NCI-H345 treated with DMSO at 0.1 percent for 48 hours (cell line): ENCODE measurements at regions not wholly inside any gene's neighbourhood (a gene's known extent, or its start where the extent isn't known, plus 50 kb on each side); places are given as distances from the start of the nearest gene placed in this dataset.
A peak's percentile ranks its signal among the peaks of the same experiment; 100 is the strongest.

Experiments
- DNase-seq: peaks from one replicate; lab custom pipeline; 2025; ENCODE audit not compliant: unreplicated experiment; lab: John Stamatoyannopoulos, UW

DNA sequence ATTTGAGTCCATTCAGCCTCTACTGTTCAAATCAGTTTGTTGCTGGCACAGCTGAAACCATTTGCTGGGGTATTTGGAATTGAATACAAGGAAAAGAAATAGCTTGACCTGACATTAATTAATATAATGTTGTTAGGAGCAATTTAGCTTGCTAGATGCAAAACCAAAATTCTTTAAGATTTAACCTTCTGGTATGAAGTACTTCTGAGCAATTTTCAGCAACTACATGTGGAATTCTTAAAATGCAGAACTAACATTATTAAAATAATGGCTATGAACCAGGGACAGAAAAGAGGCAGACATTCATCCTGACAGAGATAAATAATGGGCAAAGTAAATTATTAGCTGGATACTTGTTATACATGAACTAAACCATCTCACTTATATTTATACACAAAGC, 160.0 kb upstream of the MIR17HG start:
- no peak for DNase-seq

GRCh38 chr13:91189506-91189905, 158.0 kb upstream of the MIR17HG start:
- DNase-seq: no peak

DNA sequence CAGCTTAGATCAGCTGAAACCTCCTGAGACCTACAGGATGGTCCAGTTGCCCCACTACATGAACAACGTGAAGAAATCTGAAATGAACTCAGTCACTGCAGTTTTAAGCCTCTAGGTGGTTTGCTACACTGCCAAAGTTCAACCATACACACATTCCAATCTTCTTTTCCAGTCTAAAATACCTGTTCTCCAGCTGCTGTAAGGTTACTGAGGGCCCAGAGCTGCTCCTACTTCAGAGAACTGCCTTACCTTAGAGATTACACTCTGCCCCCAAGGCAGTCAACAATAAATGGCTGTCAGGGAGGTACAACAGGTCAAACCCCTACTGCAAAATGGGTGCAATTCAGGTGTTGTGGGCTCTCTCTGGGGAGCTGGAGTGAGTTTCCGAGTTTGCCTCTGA, 154.1 kb upstream of the MIR17HG start:
- DNase-seq: no peak

DNA sequence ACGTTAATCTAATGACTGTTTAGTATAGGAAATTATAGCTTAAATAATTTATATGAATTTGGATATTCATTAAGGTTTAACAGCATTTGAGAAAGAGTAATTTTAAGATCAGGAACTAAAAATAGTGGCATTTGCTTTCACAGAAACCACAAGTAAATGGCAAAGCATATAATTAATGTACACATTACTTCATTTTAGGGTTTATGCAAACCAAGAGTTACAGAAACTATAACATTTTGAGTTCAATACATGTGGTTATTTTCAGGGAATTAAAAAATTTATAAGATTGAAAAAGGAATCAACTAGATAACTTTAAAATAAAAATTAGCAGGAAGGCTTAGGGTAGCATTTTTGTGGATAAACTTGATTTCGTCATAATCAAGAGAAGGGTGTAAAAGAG, 151.7 kb upstream of the MIR17HG start:
- no peak for DNase-seq

DNA sequence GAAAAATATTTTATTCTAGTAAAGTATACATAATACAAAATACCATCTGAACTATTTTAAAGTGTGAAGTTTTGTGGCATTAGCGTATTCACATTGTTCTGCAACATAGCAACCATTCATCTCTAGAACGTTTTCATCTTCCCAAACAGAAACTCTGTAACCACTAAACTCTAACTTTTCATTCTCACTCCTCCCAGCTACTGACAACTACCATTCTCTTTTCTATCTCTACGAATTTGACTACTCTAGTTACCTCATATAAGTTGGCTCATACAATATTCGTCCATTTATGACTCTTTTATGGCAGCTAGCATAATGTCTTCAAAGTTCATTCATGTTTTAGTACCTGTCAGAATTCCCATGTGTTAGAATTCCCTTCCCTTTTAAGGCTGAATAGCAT, 150.5 kb upstream of the MIR17HG start:
- no peak for DNase-seq

- DNase-seq: no peak
Observed at GRCh38 chr13:91199866-91200265, 147.6 kb upstream of the MIR17HG start.

DNA sequence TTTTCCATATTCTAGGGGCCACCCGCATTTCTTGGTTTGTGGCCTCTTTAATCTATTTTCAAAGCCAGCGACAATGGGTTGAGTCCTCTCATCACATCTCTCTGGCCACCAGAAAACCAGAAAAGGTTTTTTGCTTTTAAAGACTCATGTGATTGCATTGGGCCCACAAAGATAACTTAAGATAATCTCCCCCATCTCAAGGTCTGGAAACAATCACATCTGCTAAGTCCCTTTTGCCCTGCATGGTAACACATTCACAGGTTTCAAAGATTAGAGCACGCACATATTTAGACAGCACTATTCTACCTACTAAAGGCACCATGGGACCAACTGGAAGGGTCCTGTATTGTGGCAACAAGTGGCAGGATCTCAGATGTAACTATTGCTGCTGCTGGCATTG, 147.0 kb upstream of the MIR17HG start:
- no peak for DNase-seq

DNA sequence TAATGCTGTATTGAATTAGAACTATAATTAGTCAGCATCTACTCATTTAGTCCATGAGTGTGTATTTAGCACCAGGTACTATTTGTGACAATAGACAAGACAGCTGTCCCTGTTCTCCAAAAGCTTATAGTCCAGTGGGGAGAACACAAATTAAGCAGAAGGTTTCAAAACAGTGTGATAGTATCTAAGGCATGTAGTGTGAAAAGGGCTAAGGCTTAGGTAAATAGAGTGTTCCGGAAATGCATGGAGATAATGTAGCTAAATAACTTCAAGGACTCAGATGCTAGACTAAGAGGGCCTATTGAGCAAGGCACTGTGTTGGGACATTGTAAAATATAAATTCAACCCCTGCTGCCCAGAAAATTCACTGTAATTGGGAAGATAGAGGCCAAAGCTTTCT, 144.1 kb upstream of the MIR17HG start:
- peak; percentile 88 for DNase-seq

DNA sequence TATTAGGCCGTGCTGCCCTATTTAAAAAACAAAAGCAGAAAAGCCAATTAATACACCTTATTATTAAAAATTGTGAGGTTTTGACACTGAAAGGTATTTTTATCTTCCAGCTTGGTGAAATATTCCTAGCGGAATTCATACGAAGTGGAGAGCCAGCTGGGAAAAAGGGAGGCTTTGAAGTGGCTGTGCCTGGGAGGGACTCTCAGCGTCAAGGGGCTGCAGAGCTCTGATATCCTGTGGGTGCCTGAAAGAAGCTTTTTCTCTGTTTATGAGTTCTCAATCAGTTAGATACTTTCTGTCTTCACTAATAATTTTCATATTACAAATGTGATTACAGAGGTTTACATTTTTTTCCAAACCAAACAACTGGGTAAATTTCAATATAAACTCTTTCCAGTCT, 140.2 kb upstream of the MIR17HG start:
- DNase-seq: no peak

- DNase-seq: no peak
Observed at GRCh38 chr13:91211510-91211909, 136.0 kb upstream of the MIR17HG start.

- no peak for DNase-seq
Observed at GRCh38 chr13:91212231-91212630, 135.3 kb upstream of the MIR17HG start.

- no peak for DNase-seq
Observed at GRCh38 chr13:91214031-91214430, 133.5 kb upstream of the MIR17HG start.

DNA sequence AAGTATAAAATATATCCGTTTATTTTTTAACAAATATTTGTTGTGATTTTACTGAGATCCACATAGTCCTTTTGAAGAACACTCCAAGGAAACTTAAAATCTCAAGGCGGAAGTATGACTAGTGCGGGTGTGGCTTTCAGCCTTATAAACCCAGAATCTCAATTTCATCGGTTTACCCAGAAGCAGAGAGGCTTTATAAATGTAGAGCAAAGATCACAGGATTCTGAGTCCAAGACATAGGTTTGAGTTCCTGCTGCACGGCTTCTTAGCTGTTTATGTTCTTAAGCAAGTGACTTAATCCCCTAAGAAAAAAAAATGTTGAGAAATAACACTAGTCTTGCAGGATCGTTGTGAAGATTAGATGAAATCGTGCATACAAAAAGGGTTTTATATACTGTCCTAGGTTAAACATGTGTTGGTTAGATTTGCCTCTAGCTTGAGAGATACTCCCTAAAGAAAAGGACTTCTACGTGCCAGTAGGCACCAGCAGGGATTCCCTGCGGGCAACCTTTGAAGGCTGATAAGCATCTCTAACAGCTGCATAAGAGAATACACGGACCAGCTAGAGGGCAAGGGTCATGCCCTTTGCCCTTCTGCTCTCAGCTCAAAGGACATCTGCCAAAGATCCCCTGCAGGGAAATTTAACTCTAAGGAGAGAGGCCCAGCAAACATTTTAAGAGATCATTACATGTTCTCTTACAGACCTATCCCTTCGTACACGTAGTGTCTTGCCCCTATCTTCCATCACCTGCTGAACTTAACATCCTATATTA, 130.4 kb upstream of the MIR17HG start:
- DNase-seq: no peak

DNA sequence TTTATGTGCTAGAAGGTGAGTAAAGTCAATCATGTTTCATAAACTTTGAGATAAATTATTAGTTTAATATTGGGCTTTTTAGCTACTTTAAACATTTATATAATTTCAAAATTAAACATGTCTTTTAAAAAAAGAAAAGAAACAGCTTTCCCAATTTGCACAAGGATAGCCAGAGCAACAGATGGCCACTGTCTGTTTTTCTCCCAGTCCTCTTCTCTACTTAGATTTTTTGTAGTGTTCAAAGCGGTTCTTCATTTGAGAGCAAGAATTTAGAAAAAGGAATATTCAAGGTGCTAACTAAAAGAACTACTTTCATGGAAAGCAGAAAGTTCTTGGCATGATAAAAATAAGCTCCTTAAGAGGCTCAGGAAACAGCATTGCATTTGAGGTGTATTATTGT, 128.3 kb upstream of the MIR17HG start:
- no peak for DNase-seq

GRCh38 chr13:91220872-91221271, 126.6 kb upstream of the MIR17HG start:
- no peak for DNase-seq

DNA sequence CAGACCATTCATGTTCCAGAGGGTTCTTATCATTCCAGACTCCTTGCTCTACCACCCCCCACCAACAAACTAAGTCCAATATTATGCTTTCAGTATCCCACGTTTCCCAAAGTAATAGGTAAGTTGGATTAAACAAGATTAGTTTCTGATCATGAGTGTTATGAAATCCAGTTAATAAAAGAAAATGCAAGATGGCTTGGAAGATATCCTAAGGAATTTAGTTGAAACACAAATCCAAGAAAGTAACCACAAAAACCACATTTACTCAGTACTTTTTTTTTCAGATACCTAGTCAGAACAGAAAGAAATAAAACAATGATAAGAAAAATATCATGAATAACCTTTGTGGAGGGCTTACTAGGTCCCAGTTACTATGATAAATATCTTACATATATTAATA, 119.4 kb upstream of the MIR17HG start:
- DNase-seq: no peak

GRCh38 chr13:91228940-91229339, 118.5 kb upstream of the MIR17HG start:
- no peak for DNase-seq

DNA sequence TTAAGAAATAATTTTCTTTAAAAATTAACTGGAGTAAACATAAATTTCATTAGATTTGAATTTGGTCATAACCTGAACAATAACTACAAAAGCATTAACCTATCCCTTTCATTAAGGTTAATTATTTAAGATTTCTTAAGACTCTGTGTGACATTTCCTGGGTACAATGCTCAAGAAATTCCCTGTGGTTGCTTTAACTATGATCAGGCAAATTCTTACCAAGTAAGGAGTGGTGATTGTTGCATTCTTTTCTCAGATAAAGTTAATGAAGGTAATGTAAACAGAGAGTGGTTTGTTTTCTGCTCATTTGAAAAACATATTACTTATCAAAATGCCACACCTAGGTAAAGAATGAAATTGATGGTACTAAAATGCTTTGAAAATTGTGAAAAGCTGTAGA, 114.8 kb upstream of the MIR17HG start:
- DNase-seq: no peak

GRCh38 chr13:91233291-91233690, 114.2 kb upstream of the MIR17HG start:
- DNase-seq: no peak

DNA sequence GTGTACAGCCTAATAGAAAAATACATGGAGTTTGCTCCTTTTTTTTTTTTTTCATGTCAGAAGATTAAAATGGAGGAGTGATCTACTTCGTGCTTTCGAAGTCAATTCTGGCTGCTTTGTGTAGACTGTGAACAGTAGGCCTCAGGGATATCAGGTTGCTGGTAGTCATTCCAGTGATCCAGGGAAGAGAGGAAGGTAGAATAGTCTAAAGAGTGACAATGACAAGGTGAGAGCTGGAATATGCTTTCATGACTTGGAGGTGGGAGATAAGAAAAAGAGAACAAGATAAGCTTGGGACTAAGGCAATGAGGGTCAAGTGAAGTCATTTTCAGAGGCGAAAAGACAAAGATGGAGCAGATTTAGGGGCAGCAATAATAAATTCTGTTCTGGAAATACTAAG, 111.3 kb upstream of the MIR17HG start:
- DNase-seq: no peak

- DNase-seq: no peak
Observed at GRCh38 chr13:91236921-91237320, 110.6 kb upstream of the MIR17HG start.

- no peak for DNase-seq
Observed at GRCh38 chr13:91238036-91238435, 109.5 kb upstream of the MIR17HG start.

GRCh38 chr13:91240341-91240740, 107.1 kb upstream of the MIR17HG start:
- DNase-seq: no peak
